NT2/D1 (cell line): ENCODE measurements at regions not wholly inside any gene's neighbourhood (a gene's known extent, or its start where the extent isn't known, plus 50 kb on each side); places are given as distances from the start of the nearest gene placed in this dataset.

Experiments used
- SUZ12 ChIP-seq: IDR thresholded peaks from 2 replicates; pipeline ENCODE4 v1.6.1; 2011; ENCODE audit not compliant: insufficient read length, insufficient read depth; ENCODE audit errors: extremely low read depth
- YY1 ChIP-seq: IDR thresholded peaks from 2 replicates; pipeline ENCODE4 v1.6.1; 2011; ENCODE audit not compliant: insufficient read length, insufficient read depth
- ZNF274 ChIP-seq: IDR thresholded peaks from 2 replicates; pipeline ENCODE4 v1.6.1; 2011; ENCODE audit warnings: mild to moderate bottlenecking, low read depth, low read length

DNA sequence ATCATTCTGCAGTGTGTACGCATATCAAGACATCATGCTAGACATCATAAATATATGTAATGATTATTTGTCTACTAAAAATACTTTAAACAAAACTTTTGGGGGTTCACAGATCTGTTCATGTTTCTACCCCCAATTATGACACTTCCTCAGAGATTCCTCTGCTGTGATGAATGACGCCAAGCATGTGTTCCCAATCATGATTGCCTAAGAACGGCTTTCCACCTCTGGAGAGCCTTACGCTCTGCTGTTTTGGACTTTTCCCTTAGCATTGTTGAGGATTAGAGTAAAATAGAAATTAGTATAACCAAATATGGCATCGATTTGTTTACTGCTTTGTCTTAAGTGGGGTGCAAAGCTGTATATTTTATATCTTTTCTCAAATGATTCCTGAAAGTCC, 236.3 kb upstream of the IGFBP3 start:
- TF ChIP-seq SUZ12 (no peak), ZNF274 (no peak), YY1 (no peak)
